ENCODE measurements at regions not wholly inside any gene's neighbourhood (a gene's known extent, or its start where the extent isn't known, plus 50 kb on each side); places are given as distances from the start of the nearest gene placed in this dataset.

DNA sequence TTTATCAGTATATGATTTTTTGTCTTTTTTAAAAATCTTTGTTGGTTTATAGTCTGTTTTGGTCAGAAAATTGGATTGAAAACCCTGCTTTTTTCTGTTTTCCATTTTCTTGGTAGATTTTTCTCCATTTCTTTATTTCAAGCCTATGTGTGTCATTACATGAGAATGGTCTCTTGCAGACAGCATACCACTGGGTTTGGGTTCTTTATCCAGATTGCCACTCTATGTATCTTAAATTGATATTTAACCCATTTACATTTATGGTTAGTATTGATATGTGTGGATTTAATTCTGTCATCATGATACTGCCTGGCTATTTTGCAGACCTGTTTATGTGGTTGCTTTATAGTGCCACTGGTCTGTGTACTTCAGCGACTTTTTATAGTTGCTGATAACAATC is 239.9 kb upstream of the NDST4 start:
- H3K9me3 Mint-ChIP-seq = peaks cover 31% of the 10 kb centered on the region
- WGBS, 2 experiments (ENCODE audit: insufficient coverage in 1 of 2, insufficient read length in 1 of 2) = 90 to 100% methylated on average over 1 of the region's 1 CpG
- Histone ChIP-seq H3K9ac (ENCODE audit: extremely low read depth, low read length, poor library complexity, severe bottlenecking) (no peak overlapping the region), H3K27me3 (ENCODE audit: control insufficient read depth, insufficient read depth, low read length, poor library complexity, severe bottlenecking) (no peaks in the 10 kb centered on the region), H3K4me1 (ENCODE audit: control insufficient read depth, insufficient read depth, low read length) (no peaks in the 10 kb centered on the region), H3K4me3 (ENCODE audit: low read length) (no peak overlapping the region), H3K9me3 (ENCODE audit: control insufficient read depth, low read length) (peaks cover 25% of the 10 kb centered on the region), H3K27ac (ENCODE audit: low read depth, low read length) (no peak overlapping the region), H3K36me3 (ENCODE audit: control insufficient read depth, insufficient read depth, low read length) (no peaks in the 10 kb centered on the region)
- no peak for DNase-seq
- no peak for TF ChIP-seq CTCF (conservative IDR thresholded peaks at IDR 0.05)
- H3K4me1 Mint-ChIP-seq = no peaks in the 10 kb centered on the region
- H3K36me3 Mint-ChIP-seq (ENCODE audit: low read depth) = peaks cover 3% of the 10 kb centered on the region
- H3K4me3 Mint-ChIP-seq = no peak overlapping the region
- no peak overlapping the region for H3K27ac Mint-ChIP-seq
- no peaks in the 10 kb centered on the region for H3K27me3 Mint-ChIP-seq (ENCODE audit: insufficient read depth)

- H3K27me3 Mint-ChIP-seq (ENCODE audit: insufficient read depth) = no peaks in the 10 kb centered on the region
- Histone ChIP-seq H3K4me1 (ENCODE audit: control insufficient read depth, insufficient read depth, low read length) (no peaks in the 10 kb centered on the region), H3K27me3 (ENCODE audit: control insufficient read depth, insufficient read depth, low read length, poor library complexity, severe bottlenecking) (no peaks in the 10 kb centered on the region), H3K4me3 (ENCODE audit: low read length) (no peak overlapping the region), H3K27ac (ENCODE audit: low read depth, low read length) (no peak overlapping the region), H3K36me3 (ENCODE audit: control insufficient read depth, insufficient read depth, low read length) (no peaks in the 10 kb centered on the region), H3K9ac (ENCODE audit: extremely low read depth, low read length, poor library complexity, severe bottlenecking) (no peak overlapping the region), H3K9me3 (ENCODE audit: control insufficient read depth, low read length) (no peaks in the 10 kb centered on the region)
- no peaks in the 10 kb centered on the region for H3K36me3 Mint-ChIP-seq (ENCODE audit: low read depth)
- TF ChIP-seq CTCF (conservative IDR thresholded peaks at IDR 0.05) = no peak
- no peaks in the 10 kb centered on the region for H3K4me1 Mint-ChIP-seq
- DNase-seq = no peak
- H3K9me3 Mint-ChIP-seq = no peaks in the 10 kb centered on the region
- H3K4me3 Mint-ChIP-seq = no peak overlapping the region
- no peak overlapping the region for H3K27ac Mint-ChIP-seq
Measured at GRCh38 chr4:115343171-115343570, 229.8 kb upstream of the NDST4 start.

DNA sequence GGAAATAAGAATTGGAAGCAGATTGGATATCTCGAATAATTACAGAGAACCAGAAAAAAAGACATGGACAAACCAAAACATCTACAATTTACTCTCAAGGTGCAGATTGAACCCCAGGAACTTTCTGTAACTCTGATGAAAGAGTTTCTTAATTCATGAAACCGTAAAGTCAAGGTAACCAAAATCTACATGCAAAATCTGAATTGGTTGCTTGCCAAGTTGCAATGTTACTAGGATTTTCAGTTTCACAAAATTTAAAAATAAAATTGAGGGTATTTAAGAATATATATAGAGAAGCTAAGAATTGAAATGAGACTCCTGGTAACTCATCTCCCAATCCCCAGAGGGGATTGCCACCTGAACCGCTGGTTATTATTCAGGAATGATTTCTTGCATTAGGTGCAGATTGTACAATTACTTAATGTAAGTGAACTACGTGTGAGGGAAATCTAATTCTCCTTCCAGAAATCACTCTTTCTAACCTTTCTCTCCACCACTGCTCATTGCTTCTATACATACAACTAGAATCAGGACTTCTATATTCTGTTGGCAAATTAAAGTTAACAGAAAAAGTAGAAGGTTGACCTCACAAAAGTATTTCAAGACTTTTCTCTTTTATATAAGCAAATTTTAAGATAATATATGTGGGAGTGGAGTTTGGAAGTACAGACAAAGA is 221.5 kb upstream of the NDST4 start:
- H3K27me3 ChIP-seq (ENCODE audit: control insufficient read depth, insufficient read depth, low read length, poor library complexity, severe bottlenecking) = no peaks in the 10 kb centered on the region
- Mint-ChIP-seq H3K4me3 (no peak overlapping the region), H3K4me1 (no peaks in the 10 kb centered on the region), H3K36me3 (ENCODE audit: low read depth) (no peaks in the 10 kb centered on the region), H3K27me3 (ENCODE audit: insufficient read depth) (no peaks in the 10 kb centered on the region), H3K9me3 (no peaks in the 10 kb centered on the region), H3K27ac (no peak overlapping the region)
- no peak for DNase-seq
- 92 to 100% methylated on average over 1 to 4 of the region's 4 CpGs for WGBS, 2 experiments (ENCODE audit: insufficient coverage in 1 of 2, insufficient read length in 1 of 2)
- no peak overlapping the region for H3K27ac ChIP-seq (ENCODE audit: low read depth, low read length)
- H3K9ac ChIP-seq (ENCODE audit: extremely low read depth, low read length, poor library complexity, severe bottlenecking) = no peak overlapping the region
- H3K9me3 ChIP-seq (ENCODE audit: control insufficient read depth, low read length) = no peaks in the 10 kb centered on the region
- H3K36me3 ChIP-seq (ENCODE audit: control insufficient read depth, insufficient read depth, low read length) = no peaks in the 10 kb centered on the region
- H3K4me1 ChIP-seq (ENCODE audit: control insufficient read depth, insufficient read depth, low read length) = no peaks in the 10 kb centered on the region
- no peak overlapping the region for H3K4me3 ChIP-seq (ENCODE audit: low read length)
- TF ChIP-seq CTCF (conservative IDR thresholded peaks at IDR 0.05) = no peak

Data from endodermal cell (in vitro differentiated cells).